GM18861 (cell line): ENCODE measurements at regions not wholly inside any gene's neighbourhood (a gene's known extent, or its start where the extent isn't known, plus 50 kb on each side); places are given as distances from the start of the nearest gene placed in this dataset.
"Not testable (repeated sequence)": the region's sequence is repeated elsewhere in the genome, so short reads cannot be mapped to it uniquely, and the experiment has no call there.

ENCODE experiments used
- ATAC-seq: cut with Tn5 transposase; IDR thresholded peaks from one replicate; pipeline ENCODE4 v1.9.1; 2021; ENCODE audit not compliant: unreplicated experiment

DNA sequence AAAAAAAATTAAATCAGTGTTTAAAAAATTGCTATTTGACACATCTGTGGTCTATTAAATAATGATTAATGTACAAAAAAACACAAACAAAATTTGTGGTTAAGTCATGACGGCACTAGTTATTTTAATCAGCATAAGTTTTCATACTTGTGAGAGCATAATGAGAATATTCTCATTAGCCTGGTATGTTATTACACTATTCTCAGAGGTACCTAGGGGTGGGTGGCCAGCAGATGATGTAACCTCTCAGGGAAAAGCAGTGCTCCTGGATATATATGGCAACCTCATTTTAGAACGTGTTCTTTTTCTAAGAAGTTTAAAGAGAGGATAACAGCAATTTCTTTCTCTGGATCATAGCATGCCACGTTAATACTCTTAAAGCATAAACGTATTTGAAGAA, 109.2 kb downstream of the GJA1 start:
- no peak for ATAC-seq

DNA sequence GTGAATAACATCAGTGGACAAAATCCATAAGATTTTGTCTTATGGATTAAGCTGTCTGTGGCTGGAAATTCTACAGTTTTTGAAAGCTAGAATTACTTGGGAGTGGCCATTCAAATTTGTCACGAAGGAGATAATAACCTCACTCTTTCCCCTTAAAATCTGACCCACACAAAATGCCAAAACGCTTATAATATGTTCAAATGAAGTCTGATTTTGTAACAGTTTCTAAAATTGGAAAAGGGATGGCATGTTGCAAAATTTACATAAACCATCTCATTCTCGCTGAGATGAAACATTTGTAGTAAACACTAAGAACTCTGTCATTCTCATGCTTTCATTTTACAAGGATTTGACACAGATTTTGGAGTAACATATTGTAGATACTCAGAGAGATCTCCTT, 112.7 kb downstream of the GJA1 start:
- no peak for ATAC-seq

DNA sequence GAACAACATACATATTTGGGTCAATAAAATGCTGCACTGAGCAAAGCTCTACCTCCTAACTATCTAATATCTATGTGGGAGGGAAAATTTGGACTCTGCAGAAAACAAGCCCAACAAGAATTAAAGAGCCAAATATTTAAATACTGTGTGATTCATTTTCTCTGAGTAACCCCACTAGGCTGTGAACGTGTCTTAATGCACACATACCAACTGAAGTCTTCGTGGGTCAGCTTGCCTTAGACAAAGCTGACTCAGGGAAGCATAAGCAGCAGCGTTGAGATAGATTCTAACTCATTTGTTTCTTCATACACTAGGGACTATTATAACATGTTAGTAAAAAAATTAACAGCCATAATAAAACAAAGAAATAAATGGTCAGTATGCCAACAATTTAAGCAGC, 114.3 kb downstream of the GJA1 start:
- no peak for ATAC-seq

DNA sequence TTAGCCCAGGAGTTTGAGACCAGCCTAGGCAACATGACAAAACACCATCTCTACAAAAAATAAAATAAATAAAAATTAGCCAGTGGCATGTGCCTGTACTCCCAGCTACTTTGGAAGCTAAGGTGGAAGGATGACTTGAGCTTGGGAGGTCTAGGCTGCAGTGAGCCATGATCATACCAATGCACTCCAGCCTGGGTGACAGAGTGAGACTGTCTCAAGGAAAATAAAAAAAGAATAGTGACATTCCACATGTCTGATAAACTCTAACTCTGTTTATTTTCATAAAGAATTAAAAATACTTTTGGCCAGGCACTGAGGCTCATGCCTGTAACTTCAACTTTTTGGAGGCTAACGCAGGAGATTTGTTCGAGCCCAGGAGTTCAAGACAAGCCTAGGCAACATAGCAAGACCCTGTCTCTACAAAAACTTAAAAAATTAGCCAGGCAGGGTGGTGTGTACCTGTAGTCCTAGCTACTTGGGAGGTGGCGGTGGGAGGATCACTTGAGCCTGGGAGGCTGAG, 115.1 kb downstream of the GJA1 start:
- ATAC-seq = no peak

DNA sequence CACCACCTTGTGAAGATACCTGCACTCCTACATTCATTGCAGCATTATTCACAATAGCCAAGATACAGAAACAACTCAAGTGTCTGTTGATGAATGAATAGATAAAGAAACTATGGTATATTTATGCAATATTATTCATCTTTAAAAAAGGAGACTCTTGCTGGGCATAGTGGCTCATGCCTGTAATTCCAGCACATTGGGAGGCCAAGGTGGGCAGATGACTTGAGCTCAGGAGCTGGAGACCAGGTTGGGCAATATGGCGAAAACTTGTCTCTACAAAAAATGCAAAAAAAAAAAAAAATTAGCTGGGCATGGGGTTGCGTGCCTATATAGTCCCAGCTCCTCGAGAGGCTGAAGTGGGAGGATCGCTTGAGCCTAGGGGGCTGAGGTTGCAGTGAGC, 119.8 kb downstream of the GJA1 start:
- no peak for ATAC-seq

DNA sequence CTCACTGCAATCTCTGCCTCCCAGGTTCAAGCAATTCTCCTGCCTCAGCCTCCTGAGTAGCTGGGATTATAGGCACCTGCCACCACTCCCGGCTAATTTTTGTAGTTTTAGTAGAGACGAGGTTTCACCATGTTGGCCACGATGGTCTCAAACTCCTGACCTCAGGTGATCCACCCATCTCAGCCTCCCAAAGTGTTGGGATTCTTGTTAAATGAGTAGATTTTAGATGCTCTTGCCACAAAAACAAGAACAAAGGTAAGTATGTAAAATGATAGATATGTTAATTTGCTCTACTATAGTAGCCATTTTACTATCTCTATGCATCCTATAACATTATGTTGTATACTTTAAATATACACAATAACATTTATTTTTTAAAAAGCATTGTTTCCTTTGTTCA, 120.7 kb downstream of the GJA1 start:
- not testable (repeated sequence) for ATAC-seq

DNA sequence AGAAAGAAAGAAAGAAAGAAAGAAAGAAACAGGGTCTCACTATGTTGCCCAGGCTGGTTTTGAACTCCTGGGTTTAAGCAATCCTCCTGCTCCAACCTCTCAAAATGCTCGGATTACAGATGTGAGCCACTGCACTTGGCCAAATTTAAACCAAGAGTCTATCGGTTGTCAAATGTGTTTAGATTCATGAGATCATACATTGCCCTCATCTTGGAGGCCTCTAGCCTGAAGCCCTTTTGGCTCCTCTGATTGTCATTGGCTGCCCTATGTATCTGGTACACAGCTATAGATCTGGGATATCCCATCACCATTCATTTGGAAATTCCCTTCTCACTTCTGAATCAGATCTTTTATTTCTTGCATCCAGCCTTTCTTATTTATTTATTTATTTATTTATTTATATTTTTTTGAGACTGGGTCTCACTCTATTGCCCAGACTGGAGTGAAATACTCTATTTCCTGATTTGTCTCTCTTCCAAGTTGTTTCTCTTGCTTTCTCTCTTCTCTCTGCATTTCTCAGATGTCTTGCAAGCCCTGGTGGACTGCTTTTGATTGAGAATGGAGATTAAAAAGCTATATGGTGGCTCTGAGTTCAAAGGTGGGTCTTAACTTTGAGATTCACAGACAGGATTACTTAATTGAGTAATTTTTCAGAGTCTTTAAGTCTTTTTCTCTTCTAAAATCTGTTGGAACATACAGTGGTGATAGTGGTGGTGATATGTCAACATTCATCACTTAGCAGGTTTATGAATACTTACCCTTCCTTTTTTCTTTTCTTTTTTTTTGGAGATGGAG, 121.9 kb downstream of the GJA1 start:
- ATAC-seq = no peak

DNA sequence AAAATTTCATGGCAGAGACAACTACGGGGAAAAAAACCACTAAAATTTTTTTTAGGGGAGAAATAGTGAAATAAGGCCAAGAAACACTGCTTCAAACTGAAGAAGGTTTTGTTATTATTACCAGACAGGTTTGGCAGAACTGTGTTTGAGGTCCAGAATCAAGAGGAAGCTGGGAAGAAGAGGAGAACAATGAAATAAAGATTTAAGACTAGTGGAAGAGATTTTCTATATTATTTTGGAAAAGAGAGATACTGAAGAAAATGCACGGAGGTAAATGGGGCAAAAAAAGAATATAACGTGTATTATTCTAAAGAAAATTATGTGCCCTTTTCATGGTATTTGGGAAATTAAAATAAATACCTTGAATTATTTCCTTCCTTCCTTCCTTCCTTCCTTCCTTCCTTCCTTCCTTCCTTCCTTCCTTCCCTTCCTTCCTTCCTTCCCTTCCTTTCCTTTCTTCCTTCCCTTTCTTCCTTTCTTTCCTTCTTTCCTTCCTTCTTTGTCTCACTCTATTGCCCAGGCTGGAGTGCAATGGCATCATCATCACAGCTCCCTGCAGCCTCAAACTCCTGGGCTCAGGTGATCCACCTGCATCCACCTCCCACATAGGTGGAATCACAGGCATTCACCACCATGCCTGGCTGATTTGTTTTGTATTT, 124.3 kb downstream of the GJA1 start:
- ATAC-seq = no peak

DNA sequence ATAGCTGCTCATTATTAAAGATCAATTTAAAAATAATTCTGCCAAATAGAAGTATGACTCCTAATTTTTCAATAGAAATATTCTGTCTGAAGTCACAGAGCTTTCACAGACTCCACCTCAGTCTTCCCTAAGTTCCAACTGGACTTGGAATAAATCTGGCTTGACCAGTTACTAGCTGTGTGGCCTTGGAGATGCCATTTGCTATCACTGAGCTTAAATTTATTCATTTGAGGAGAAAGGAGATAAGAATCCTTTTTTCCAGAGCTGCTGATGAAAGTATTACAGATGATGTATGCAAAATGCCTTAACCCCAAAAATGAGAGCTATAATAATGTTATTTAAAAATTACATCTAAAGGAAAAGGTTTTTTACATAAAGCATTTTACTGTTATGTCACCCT, 125.0 kb downstream of the GJA1 start:
- no peak for ATAC-seq

DNA sequence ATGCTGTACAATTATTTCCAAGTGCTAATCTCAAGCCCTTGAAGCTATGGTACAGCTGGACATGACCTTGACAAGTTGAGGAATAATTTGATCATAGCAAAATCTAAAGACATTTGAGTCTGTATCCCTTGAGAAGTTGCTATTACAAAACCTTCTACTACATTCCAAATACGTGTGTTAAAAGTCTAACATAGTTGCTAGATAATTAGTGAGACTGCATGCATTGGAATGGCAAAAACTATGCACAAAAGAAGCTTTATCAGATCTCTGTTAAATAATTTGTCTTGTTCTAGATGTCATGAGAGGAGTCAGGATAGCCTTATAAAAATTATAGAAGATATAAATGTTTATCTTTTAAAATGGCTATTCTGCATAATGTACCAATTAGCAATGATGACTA, 127.8 kb downstream of the GJA1 start:
- no peak for ATAC-seq

DNA sequence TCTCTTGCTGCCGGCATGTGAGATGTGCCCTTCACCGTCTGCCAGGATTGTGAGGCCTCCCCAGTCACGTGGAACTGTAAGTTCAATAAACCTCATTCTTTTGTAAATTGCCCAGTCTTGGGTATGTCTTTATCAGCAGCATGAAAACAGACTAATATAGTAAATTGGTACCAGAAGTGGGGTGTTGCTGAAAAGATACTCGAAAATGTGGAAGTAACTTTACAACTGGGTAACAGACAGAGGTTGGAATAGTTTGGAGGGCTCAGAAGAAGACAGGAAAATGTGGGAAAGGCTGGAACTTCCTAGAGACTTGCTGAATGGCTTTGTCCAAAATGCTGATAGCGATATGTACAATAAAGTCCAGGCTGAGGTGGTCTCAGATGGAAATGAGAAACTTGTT, 129.1 kb downstream of the GJA1 start:
- not testable (repeated sequence) for ATAC-seq

DNA sequence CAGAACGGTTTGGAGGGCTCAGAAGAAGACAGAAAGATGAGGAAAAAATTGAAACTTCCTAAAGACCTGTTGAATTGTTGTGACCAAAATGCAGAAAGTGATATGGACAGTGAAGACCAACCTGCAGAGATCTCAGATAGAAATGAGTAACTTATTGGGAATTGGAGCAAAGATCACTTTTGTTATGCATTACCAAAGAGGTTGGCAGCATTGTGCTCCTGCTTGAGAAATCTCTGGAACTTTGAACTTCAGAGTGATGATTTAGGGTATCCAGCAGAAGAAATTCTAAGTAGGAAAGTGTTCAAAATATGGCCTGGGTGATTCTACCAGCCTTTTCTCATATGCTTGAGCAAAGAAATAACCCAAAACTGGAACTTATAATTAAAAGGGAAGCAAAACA, 136.0 kb downstream of the GJA1 start:
- no peak for ATAC-seq

DNA sequence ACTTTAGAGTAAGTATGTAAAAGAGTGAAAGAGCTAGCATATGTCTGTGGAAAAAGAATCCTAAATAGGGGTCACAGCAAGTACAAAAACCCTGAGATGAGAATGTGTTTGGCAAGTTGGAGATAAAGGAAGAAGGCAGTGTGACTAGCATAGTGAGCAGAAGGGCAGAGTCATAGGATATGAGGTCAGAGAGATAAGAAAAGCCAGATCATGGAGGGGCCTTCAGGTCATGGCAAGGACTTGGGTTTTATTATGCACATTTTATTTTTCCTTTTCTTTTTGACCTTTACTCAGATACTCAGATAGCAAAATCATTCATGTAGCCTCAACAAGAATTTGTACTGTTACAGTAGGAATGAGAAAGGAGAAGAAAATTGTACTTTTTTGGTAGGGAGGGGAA, 138.0 kb downstream of the GJA1 start:
- ATAC-seq = no peak

DNA sequence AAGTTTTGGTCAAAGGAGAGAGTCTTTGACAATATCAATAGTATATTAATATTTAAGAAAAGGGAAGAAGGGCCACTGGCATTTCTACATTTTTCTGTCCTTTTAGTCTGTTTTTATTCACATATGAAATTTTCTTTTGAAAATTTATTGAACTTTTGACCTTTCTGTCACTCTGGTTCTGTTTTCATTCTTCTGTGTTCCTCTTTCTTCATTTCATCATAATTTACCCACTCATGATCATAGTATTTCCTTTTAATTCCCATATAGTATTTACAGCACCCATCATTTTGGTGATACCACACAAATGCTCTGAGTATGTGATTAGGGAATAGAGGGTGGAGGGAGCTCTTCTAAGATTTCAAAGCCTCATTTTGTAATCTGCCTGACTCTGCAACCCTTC, 142.8 kb downstream of the GJA1 start:
- ATAC-seq = no peak

DNA sequence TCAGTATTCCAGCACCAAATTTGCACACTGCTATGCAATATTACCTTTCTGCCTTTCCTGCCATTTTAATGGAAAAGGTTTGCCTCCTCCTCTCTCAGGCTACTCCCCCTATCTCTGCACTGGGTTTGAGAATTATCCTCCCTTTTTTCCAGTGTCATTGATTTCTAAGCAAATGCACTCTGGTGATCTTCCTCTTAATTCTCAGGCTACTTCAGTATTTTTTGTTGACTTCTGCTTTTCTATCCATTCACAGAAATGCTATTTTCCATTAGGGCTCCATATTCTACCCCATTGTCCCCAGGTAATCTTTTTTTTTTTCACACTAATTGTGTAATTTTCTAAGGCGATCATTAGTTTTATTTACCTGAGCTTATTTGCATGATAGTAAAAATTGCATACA, 144.0 kb downstream of the GJA1 start:
- no peak for ATAC-seq

DNA sequence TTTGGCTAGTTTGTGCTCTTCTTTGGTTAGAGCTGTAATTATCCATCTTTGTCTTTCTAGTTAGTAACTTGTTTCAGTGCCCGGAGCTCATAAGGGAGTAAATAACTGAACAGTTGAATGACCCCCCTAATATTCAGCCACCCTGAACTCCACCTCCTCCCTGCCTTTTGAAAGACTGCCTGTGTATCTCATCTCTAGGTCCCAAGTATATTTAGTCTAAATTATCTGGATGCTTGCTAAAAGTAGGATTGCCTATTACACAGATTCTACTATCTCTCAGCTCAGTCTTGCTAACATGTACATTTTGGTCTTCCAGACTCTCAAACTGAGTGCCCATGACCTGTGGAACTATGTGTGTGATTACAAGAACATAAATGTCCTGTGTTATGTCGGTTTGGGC, 145.9 kb downstream of the GJA1 start:
- no peak for ATAC-seq

DNA sequence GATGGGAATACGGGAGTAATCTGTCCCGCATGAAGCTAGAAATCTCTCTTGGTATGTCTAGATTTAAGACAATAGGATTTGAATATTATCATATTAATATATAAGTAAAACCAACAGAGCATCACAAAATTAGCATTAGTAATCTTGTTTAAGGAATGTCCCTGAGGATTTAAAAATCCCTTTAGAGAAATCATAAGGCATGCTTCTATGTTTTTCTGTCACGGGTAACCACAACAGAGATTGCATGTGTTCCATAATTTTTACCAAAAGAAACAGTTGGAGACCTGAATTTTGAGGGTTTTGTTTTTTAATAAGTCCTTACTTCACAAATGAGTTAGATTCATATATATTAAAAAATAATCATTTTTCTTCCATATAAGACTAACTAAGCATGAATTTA, 146.8 kb downstream of the GJA1 start:
- no peak for ATAC-seq

DNA sequence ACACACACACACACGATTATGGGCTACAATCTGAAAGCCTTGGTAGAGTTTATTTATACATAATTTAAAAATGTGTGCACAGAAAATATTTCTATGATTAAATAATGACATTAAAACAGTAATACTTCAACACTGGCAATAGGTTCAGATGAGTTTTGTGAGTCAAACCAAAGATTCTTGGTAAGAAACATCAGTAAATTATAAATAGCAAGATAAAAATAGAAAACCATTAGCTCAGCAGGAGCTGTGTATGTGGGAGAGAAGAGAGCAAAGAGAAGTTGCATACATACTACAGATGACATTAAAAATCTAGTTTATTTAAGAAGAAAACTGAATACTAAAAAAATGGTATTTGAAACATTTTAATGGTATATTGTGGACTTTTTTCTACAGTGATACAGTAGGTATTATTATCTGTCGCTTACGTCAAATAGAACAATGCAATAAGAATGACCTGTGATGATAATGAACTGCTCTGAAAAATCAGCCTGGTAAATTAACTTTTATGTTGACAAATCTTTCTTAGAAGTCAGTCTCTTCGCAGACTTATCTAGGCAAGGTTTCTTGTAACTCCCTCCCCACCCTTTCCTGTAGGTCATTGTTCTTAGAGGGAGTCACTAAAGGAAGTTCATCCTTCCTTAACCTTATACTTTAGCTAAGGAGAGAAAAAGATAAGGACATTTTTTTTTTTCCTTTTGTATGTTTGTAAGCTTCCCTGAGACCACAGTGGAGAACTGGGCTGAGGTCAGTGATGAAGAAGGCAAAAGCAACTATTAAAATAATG, 149.3 kb downstream of the GJA1 start:
- no peak for ATAC-seq

DNA sequence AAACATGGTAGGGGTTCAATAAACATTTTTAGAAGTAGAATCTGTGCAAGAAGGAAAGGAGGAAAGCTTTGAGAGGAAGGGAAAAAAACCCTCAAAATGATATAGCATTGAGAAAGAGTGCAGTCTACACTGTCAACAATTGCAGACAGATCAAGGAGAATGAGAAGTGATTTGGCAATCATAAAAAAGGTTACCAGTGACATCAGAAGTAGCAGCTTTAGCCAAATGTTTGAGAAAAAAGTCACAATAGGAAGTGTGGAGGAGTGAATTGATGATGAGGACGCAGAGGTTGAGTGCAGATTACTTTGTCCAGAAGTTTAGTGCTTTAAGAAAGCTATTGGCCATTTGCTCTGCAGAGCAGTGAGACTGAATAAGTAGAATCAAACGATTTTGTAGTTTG, 155.0 kb downstream of the GJA1 start:
- ATAC-seq = no peak

DNA sequence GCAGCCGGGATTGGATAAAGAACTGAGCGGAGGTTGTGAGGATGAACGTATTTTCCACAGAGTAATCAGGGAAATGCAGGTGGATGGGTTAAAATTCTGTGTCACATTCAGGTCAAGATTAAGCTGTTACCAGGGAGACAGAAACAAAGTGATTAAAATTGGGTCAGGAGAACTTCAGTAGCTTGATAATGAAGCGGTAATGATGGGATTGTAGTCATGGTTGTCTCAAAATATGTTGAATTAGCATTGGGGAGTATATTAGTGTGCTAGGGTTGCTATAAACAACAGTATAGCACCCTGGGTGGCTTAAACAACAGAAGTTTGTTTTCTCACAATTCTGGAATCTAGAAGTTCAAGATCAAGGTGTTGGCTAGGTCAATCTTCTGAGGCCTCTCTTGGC, 155.5 kb downstream of the GJA1 start:
- ATAC-seq = no peak

DNA sequence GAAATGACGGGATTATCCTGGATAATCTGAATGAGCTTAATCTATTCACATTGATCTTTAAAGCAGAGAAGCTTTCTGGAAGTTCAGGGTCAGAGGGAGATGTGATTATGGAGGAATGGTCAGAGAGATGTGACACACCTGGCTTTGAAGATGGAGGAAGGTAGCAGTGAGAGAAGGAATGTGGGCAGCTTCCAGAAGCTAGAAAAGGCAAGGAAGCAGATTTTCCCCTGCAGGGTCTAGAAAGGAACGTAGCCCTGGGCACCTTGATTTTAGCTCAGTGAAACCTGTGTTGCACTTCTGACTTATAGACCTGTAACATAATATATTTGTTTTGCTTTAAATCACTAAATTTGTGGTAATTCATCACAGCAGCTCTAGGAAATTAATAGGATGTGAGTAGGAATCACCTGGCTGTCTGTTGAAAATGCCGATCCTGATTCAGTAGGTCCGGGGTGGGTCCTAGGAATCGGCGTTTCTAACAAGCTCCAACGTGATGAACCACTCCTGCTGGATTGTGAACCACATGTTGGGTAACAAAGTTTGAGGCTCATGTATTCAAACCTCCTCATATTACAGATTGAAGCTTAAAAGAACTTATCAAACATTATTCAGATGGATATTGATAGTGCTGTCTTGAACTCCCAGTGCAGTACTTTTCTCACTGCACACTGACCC, 157.0 kb downstream of the GJA1 start:
- ATAC-seq = no peak
